ENCODE measurements at regions not wholly inside any gene's neighbourhood (a gene's known extent, or its start where the extent isn't known, plus 50 kb on each side); places are given as distances from the start of the nearest gene placed in this dataset.

DNA sequence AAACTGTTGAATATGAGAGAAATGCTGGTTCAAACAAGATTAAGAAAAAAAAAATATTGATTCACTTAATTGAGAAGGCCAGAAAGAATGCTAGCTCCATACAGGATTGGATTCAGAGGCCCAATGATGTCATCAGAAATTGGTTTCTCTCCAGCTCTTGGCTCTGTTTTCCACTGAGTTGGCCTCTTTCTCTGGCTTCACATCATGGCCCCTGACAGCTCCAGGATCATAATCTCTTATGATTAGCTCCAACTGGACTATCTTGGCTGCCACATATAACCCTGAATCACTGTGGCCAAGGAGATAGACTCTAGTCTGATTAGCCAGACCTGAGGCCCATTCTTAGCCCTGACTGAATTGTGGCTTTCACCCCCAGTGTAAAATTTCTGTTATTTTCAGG is 244.7 kb upstream of the GRAMD2B start:
- ChIA-PET CTCF (ENCODE audit: low intra/inter-chr PET ratio, low total read pairs) (no interaction called here), POLR2A (no interaction called here)
- FAIRE-seq, result no peak

More for the DNA sequence above, 244.7 kb upstream of the GRAMD2B start:
- DNase-seq (ENCODE audit: low spot score), result no peak
- no peak for TF ChIP-seq NCOR1 (IDR thresholded peaks at IDR 0.05; ENCODE audit: borderline replicate concordance, low read length)
- no peak for TF ChIP-seq CTCF (CRISPR knock-in tag; IDR thresholded peaks at IDR 0.05)
- TF ChIP-seq ZNF766 (CRISPR knock-in tag; IDR thresholded peaks at IDR 0.05; ENCODE audit: borderline replicate concordance), result no peak
- TF ChIP-seq TRAFD1 (CRISPR knock-in tag; IDR thresholded peaks at IDR 0.05; ENCODE audit: borderline replicate concordance), result no peak
- TF ChIP-seq ATF7 (IDR thresholded peaks at IDR 0.05), result 0 out of 2 replicates have a peak, but pooled peaks have one; percentile 31
- TF ChIP-seq ATF7 (CRISPR knock-in tag; IDR thresholded peaks at IDR 0.05), result no peak
- no peak overlapping the region for H3K4me3 ChIP-seq (replicated peaks in 1 of 3; ENCODE audit: insufficient read depth in 1 of 3, low read depth in 2 of 3, low read length in 3 of 3)
- no peaks in the 10 kb centered on the region for H3K36me3 ChIP-seq (replicated peaks in 1 of 2; ENCODE audit: control insufficient read depth in 1 of 2, insufficient read depth in 2 of 2, low read length in 2 of 2)
- H3K27me3 ChIP-seq (ENCODE audit: control insufficient read depth in 1 of 2, insufficient read depth in 2 of 2, low read length in 2 of 2), result no peaks in the 10 kb centered on the region
- H2AFZ ChIP-seq (ENCODE audit: low read length), result no peak overlapping the region
- H3K9me3 ChIP-seq (ENCODE audit: low read length), result no peaks in the 10 kb centered on the region
- no peak overlapping the region for H3K4me2 ChIP-seq (ENCODE audit: low read depth, low read length)
- intact Hi-C loops (cut with micrococcal nuclease; ENCODE audit: unreplicated experiment) (no loop called here), in situ Hi-C loops (cut with HindIII; ENCODE audit: extremely low pct_ligation_motif_present, low pct_unique_long_range_greater_than_20kb) (no loop called here)
- no peak overlapping the region for H3K9ac ChIP-seq (ENCODE audit: insufficient read depth, low read depth, low read length)
- ATAC-seq, result no peak
- H3K79me2 ChIP-seq (ENCODE audit: insufficient read depth, low read length), result no peaks in the 10 kb centered on the region
- H4K20me1 ChIP-seq (ENCODE audit: insufficient read depth, low read length), result no peaks in the 10 kb centered on the region
- no peak overlapping the region for H3K27ac ChIP-seq (ENCODE audit: extremely low read length, insufficient read depth, low read length)
- no TSS peak for BruUV-seq (replicated peaks)
- no peaks in the 10 kb centered on the region for H3K4me1 ChIP-seq (ENCODE audit: insufficient read depth, low read length)

All from HepG2 (cell line).